GM12878 (cell line): ENCODE measurements at regions not wholly inside any gene's neighbourhood (a gene's known extent, or its start where the extent isn't known, plus 50 kb on each side); places are given as distances from the start of the nearest gene placed in this dataset.

Experiments used
- ATAC-seq: fragments of 200-7000 bp; cut with Tn5 transposase; 3 replicates; pipeline ENCODE4 v1.9.1; 2020; ENCODE audit warnings: mild to moderate bottlenecking, moderate library complexity
- BruUV-seq: library from RNA; stranded (reverse); fragments of 400-500 nt; replicated peaks from 2 replicates; lab custom pipeline; 2021; lab: Mats Ljungman, UMichigan
- CTCF ChIA-PET: fragments of 300-600 bp; sonication (Branson Sonifier 250); formaldehyde crosslinking; extraction: SDS; loops from one replicate; lab custom pipeline; 2021; ENCODE audit warnings: inconsistent platforms; lab: Yijun Ruan, JAX
- POLR2A ChIA-PET: fragments of 350-600 bp; formaldehyde crosslinking; extraction: SDS; loops from one replicate; lab custom pipeline; 2021; ENCODE audit warnings: inconsistent platforms; lab: Charles Lee
- RAD21 ChIA-PET: fragments of 300-600 bp; sonication (Branson Sonifier 250); formaldehyde crosslinking; loops from one replicate; lab custom pipeline; 2023; ENCODE audit warnings: antibody characterized with exemption; ENCODE audit not compliant: unreplicated experiment; lab: Charles Lee
- SMC1A ChIA-PET: fragments of 300-600 bp; sonication (Branson Sonifier 250); formaldehyde crosslinking; loops from one replicate; lab custom pipeline; 2023; ENCODE audit not compliant: unreplicated experiment, uncharacterized antibody; lab: Charles Lee
- DNase-seq: peaks from one replicate; pipeline ENCODE4 v3.0.0-alpha.2; 2011; ENCODE audit warnings: low read depth, low spot score
- FAIRE-seq: peaks from 3 replicates; lab custom pipeline; 2011; peaks lifted over from hg19 to GRCh38; lab: Jason Lieb, UNC
- H2AFZ ChIP-seq: 2 replicates; pipeline ENCODE4 v1.6.0; 2011; ENCODE audit warnings: low read depth, low read length, control low read depth; ENCODE audit not compliant: control insufficient read depth
- H3K27ac ChIP-seq: 2 replicates; pipeline ENCODE4 v1.5.1; 2011; ENCODE audit warnings: control low read depth; ENCODE audit not compliant: control insufficient read depth, insufficient read depth
- H3K27me3 ChIP-seq, 2 experiments: replicated peaks in 1 of 2; 2 replicates each; pipeline versions ENCODE4 v1.6.0 to v1.6.1; 2011; ENCODE audit warnings: low read length in 1 of 2; ENCODE audit not compliant: control insufficient read depth in 2 of 2, insufficient read depth in 2 of 2
- H3K36me3 ChIP-seq, 2 experiments: 2 replicates each; pipeline ENCODE4 v1.5.1; 2011; ENCODE audit warnings: low read length in 1 of 2; ENCODE audit not compliant: control insufficient read depth in 2 of 2, insufficient read depth in 2 of 2
- H3K4me1 ChIP-seq: 2 replicates; pipeline ENCODE4 v1.6.1; 2011; ENCODE audit warnings: mild to moderate bottlenecking, low read length, moderate library complexity, mixed read lengths; ENCODE audit not compliant: control insufficient read depth, insufficient read depth
- H3K4me2 ChIP-seq: 2 replicates; pipeline ENCODE4 v1.6.0; 2011; ENCODE audit warnings: control low read depth; ENCODE audit not compliant: control insufficient read depth, insufficient read depth
- H3K4me3 ChIP-seq: fragments of 200-600 bp; sonication (generic); 2 replicates; pipeline ENCODE4 v1.5.1; 2016
- H3K79me2 ChIP-seq: 2 replicates; pipeline ENCODE4 v1.6.0; 2011; ENCODE audit warnings: low read length; ENCODE audit not compliant: control insufficient read depth, insufficient read depth
- H3K9ac ChIP-seq: 2 replicates; pipeline ENCODE4 v1.8.0; 2011; ENCODE audit warnings: low read length, control low read depth, mixed read lengths; ENCODE audit not compliant: control insufficient read depth, insufficient read depth
- H3K9me3 ChIP-seq: replicated peaks from 3 replicates; pipeline ENCODE4 v1.5.1; 2011; ENCODE audit warnings: mild to moderate bottlenecking, low read length; ENCODE audit not compliant: control insufficient read depth, insufficient read depth
- H4K20me1 ChIP-seq: 2 replicates; pipeline ENCODE4 v1.6.0; 2011; ENCODE audit not compliant: control insufficient read depth, insufficient read depth
- CBX3 ChIP-seq: fragments of 200-600 bp; sonication (generic); IDR thresholded peaks from 2 replicates; pipeline ENCODE4 v1.6.1; 2016; ENCODE audit warnings: low read depth, borderline replicate concordance
- EZH2 ChIP-seq: IDR thresholded peaks from 2 replicates; pipeline ENCODE4 v1.6.1; 2012; ENCODE audit warnings: low read depth, mild to moderate bottlenecking, control low read depth, inconsistent platforms, low read length, borderline replicate concordance; ENCODE audit not compliant: control insufficient read depth
- FOXK2 ChIP-seq: fragments of 450-650 bp; IDR thresholded peaks from 2 replicates; pipeline ENCODE4 v1.6.1; 2017; ENCODE audit warnings: mild to moderate bottlenecking, moderate library complexity
- GABPA ChIP-seq: IDR thresholded peaks from 2 replicates; pipeline ENCODE4 v1.6.1; 2014; ENCODE audit warnings: antibody characterized with exemption, low read depth, mild to moderate bottlenecking, inconsistent platforms
- NFXL1 ChIP-seq: fragments of 450-650 bp; IDR thresholded peaks from 2 replicates; pipeline ENCODE4 v1.6.1; 2017; ENCODE audit warnings: antibody characterized with exemption, mild to moderate bottlenecking, borderline replicate concordance
- NR2C1 ChIP-seq: fragments of 450-650 bp; IDR thresholded peaks from 2 replicates; pipeline ENCODE4 v1.6.1; 2017; ENCODE audit warnings: antibody characterized with exemption, mild to moderate bottlenecking, moderate library complexity
- SIX5 ChIP-seq: IDR thresholded peaks from 2 replicates; pipeline ENCODE4 v1.6.1; 2011; ENCODE audit warnings: mild to moderate bottlenecking, low read depth, low read length, moderate library complexity; ENCODE audit not compliant: severe bottlenecking
- SMARCA5 ChIP-seq: fragments of 450-650 bp; IDR thresholded peaks from 2 replicates; pipeline ENCODE4 v1.6.1; 2017; ENCODE audit warnings: mild to moderate bottlenecking
- ZBED1 ChIP-seq: IDR thresholded peaks from 2 replicates; pipeline ENCODE4 v1.6.1; 2016; ENCODE audit warnings: borderline replicate concordance
- ZNF207 ChIP-seq: fragments of 450-650 bp; IDR thresholded peaks from 2 replicates; pipeline ENCODE4 v1.6.1; 2014; ENCODE audit warnings: antibody characterized with exemption, mild to moderate bottlenecking, borderline replicate concordance
- WGBS: methylation state at CpG from one replicate; pipeline ENCODE4 v1.1.6; 2016; ENCODE audit warnings: low lambda C conversion rate; ENCODE audit not compliant: insufficient replicate concordance, insufficient coverage; ENCODE audit errors: missing lambda C conversion rate; 5-methylcytosine and 5-hydroxymethylcytosine counted together
- in situ Hi-C: fragments of 300-500 bp; cut with MboI; formaldehyde crosslinking; loops from 9 replicates; pipeline ENCODE4 v1.14.3; 2018; ENCODE audit warnings: mixed read lengths
- intact Hi-C: fragments of 100-400 bp; cut with micrococcal nuclease; formaldehyde crosslinking; loops from one replicate; pipeline ENCODE4 v1.14.2; 2022; ENCODE audit not compliant: unreplicated experiment
- TF ChIP-seq, protein P1 (sequence below): fragments of 450-650 bp; formaldehyde crosslinking; IDR thresholded peaks from 2 replicates; pipeline ENCODE4 v1.4.0; 2020; ENCODE audit warnings: mild to moderate bottlenecking, moderate library complexity
- TF ChIP-seq, protein P2 (sequence below): fragments of 450-650 bp; IDR thresholded peaks from 2 replicates; pipeline ENCODE4 v1.6.1; 2017; ENCODE audit warnings: antibody characterized with exemption, mild to moderate bottlenecking, moderate library complexity

DNA sequence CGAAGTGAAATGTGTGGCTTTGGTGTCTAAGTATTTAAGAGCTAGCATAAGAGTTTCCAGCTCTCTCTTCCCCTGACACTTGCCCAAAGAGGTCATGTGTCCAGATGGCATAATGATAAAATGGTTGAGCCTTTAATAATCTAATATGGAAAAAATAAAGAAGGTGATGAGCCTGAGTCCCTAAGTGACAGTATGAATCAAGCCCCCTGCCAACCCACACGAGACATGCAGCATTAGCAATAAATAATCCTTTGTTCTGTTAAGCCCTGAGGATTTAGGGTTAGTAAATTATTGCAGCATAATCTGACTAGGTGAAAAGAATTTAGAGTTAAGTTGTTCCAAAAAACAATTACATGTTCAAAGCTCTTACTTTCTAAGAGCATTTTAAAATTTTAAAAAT is 217.2 kb upstream of the CCDC150 start:
- FAIRE-seq, result no peak
- Histone ChIP-seq H2AFZ (no peak overlapping the region), H3K27ac (no peak overlapping the region), H3K79me2 (no peaks in the 10 kb centered on the region), H3K36me3 (no peaks in the 10 kb centered on the region), H3K9ac (no peak overlapping the region), H4K20me1 (no peaks in the 10 kb centered on the region), H3K4me3 (no peak overlapping the region), H3K27me3 (no peaks in the 10 kb centered on the region), H3K4me1 (peaks cover 1% of the 10 kb centered on the region; the same call in 1 of the 2 replicates), H3K4me2 (no peak overlapping the region), H3K9me3 (no peaks in the 10 kb centered on the region; the same call in 1 of the 3 replicates)
- ChIA-PET SMC1A (interaction anchor here (0.8 to 10.2 kb wide), 13 partner anchors 9 to 344 kb away, joined by 3 to 99 read pairs (median 4); no protein-coding TSS in a partner anchor), RAD21 (interaction anchor here (1.4 to 3.3 kb wide), 2 partner anchors 32 to 37 kb away, joined by 3 to 11 read pairs; no protein-coding TSS in a partner anchor), CTCF (interaction anchor here (0.9 to 2.5 kb wide), 9 partner anchors 8 to 345 kb away, joined by 3 to 9 read pairs (median 5); no protein-coding TSS in a partner anchor), POLR2A (interaction anchor here (0.6 to 1.9 kb wide), 3 partner anchors 13 to 97 kb away, joined by 3 to 7 read pairs (median 6); no protein-coding TSS in a partner anchor)
- intact Hi-C loops, result no loop called here
- in situ Hi-C loops, result no loop called here
- 68% methylated on average over 2 of the region's 2 CpGs for WGBS
- TF ChIP-seq ZNF207 (no peak), GABPA (no peak), SIX5 (no peak), EZH2 (no peak), SMARCA5 (no peak), FOXK2 (no peak), ZBED1 (no peak), NFXL1 (no peak), NR2C1 (no peak), CBX3 (no peak)
- TF ChIP-seq, protein P1, sequence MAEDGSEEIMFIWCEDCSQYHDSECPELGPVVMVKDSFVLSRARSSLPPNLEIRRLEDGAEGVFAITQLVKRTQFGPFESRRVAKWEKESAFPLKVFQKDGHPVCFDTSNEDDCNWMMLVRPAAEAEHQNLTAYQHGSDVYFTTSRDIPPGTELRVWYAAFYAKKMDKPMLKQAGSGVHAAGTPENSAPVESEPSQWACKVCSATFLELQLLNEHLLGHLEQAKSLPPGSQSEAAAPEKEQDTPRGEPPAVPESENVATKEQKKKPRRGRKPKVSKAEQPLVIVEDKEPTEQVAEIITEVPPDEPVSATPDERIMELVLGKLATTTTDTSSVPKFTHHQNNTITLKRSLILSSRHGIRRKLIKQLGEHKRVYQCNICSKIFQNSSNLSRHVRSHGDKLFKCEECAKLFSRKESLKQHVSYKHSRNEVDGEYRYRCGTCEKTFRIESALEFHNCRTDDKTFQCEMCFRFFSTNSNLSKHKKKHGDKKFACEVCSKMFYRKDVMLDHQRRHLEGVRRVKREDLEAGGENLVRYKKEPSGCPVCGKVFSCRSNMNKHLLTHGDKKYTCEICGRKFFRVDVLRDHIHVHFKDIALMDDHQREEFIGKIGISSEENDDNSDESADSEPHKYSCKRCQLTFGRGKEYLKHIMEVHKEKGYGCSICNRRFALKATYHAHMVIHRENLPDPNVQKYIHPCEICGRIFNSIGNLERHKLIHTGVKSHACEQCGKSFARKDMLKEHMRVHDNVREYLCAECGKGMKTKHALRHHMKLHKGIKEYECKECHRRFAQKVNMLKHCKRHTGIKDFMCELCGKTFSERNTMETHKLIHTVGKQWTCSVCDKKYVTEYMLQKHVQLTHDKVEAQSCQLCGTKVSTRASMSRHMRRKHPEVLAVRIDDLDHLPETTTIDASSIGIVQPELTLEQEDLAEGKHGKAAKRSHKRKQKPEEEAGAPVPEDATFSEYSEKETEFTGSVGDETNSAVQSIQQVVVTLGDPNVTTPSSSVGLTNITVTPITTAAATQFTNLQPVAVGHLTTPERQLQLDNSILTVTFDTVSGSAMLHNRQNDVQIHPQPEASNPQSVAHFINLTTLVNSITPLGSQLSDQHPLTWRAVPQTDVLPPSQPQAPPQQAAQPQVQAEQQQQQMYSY, result no peak
- TF ChIP-seq, protein P2, sequence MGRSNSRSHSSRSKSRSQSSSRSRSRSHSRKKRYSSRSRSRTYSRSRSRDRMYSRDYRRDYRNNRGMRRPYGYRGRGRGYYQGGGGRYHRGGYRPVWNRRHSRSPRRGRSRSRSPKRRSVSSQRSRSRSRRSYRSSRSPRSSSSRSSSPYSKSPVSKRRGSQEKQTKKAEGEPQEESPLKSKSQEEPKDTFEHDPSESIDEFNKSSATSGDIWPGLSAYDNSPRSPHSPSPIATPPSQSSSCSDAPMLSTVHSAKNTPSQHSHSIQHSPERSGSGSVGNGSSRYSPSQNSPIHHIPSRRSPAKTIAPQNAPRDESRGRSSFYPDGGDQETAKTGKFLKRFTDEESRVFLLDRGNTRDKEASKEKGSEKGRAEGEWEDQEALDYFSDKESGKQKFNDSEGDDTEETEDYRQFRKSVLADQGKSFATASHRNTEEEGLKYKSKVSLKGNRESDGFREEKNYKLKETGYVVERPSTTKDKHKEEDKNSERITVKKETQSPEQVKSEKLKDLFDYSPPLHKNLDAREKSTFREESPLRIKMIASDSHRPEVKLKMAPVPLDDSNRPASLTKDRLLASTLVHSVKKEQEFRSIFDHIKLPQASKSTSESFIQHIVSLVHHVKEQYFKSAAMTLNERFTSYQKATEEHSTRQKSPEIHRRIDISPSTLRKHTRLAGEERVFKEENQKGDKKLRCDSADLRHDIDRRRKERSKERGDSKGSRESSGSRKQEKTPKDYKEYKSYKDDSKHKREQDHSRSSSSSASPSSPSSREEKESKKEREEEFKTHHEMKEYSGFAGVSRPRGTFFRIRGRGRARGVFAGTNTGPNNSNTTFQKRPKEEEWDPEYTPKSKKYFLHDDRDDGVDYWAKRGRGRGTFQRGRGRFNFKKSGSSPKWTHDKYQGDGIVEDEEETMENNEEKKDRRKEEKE, result no peak
- no peak for ATAC-seq
- no TSS peak for BruUV-seq
- DNase-seq, result no peak
